ENCODE measurements at regions not wholly inside any gene's neighbourhood (a gene's known extent, or its start where the extent isn't known, plus 50 kb on each side); places are given as distances from the start of the nearest gene placed in this dataset.

DNA sequence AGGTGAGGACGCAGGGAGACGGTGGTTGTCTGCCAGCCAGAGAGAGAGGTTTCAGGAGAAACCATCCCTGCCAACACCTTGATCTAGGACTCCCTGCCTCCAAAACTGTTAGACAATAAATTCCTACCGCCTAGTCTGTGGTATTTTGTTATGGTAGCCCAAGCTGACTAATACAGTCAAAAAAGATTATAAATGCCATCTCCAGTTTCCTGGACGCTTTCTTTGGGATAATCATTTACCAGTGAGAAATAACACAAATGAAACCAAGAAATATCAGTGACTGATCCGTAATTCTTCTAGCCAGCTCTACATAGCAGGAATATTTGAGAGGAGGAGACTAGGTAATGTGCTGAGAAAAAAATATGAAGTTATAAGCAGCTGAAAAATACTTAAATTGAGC lies 707.8 kb upstream of the LMCD1 start:
- peaks cover 12% of the 10 kb centered on the region for H3K4me1 Mint-ChIP-seq (ENCODE audit: low read depth, unreplicated experiment)
- TF ChIP-seq, protein P1, sequence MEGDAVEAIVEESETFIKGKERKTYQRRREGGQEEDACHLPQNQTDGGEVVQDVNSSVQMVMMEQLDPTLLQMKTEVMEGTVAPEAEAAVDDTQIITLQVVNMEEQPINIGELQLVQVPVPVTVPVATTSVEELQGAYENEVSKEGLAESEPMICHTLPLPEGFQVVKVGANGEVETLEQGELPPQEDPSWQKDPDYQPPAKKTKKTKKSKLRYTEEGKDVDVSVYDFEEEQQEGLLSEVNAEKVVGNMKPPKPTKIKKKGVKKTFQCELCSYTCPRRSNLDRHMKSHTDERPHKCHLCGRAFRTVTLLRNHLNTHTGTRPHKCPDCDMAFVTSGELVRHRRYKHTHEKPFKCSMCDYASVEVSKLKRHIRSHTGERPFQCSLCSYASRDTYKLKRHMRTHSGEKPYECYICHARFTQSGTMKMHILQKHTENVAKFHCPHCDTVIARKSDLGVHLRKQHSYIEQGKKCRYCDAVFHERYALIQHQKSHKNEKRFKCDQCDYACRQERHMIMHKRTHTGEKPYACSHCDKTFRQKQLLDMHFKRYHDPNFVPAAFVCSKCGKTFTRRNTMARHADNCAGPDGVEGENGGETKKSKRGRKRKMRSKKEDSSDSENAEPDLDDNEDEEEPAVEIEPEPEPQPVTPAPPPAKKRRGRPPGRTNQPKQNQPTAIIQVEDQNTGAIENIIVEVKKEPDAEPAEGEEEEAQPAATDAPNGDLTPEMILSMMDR (IDR thresholded peaks at IDR 0.05; ENCODE audit: partially characterized antibody, unreplicated experiment) = no peak
- H3K36me3 Mint-ChIP-seq (ENCODE audit: unreplicated experiment) = no peaks in the 10 kb centered on the region
- H3K4me3 Mint-ChIP-seq (ENCODE audit: unreplicated experiment) = no peak overlapping the region
- no peak overlapping the region for H3K27ac Mint-ChIP-seq (ENCODE audit: unreplicated experiment)
- no peaks in the 10 kb centered on the region for H3K9me3 Mint-ChIP-seq (ENCODE audit: unreplicated experiment)
- no peak for DNase-seq
- no peaks in the 10 kb centered on the region for H3K27me3 Mint-ChIP-seq (ENCODE audit: unreplicated experiment)

DNA sequence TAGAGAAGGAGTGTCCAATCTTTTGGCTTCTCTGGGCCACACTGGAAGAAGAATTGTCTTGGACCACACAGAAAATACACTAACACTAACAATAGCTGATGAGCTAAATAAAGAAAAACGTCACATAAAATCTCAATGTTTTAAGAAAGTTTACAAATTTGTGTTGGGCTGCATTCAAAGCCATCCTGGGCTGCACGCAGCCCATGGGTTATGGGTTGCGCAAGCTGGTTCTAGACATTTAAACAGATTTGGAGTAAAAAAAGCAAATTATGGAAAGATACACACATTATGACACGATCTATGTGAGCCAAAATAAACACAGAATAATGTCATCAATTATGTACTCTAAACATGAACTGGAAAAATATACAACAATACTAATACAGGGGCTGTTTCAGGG lies 703.3 kb upstream of the LMCD1 start:
- Mint-ChIP-seq H3K4me3 (ENCODE audit: unreplicated experiment) (no peak overlapping the region), H3K36me3 (ENCODE audit: unreplicated experiment) (no peaks in the 10 kb centered on the region), H3K4me1 (ENCODE audit: low read depth, unreplicated experiment) (peaks cover 14% of the 10 kb centered on the region), H3K27ac (ENCODE audit: unreplicated experiment) (no peak overlapping the region), H3K27me3 (ENCODE audit: unreplicated experiment) (no peaks in the 10 kb centered on the region), H3K9me3 (ENCODE audit: unreplicated experiment) (no peaks in the 10 kb centered on the region)
- TF ChIP-seq, protein P1 (IDR thresholded peaks at IDR 0.05; ENCODE audit: partially characterized antibody, unreplicated experiment) = no peak
- DNase-seq = no peak

DNA sequence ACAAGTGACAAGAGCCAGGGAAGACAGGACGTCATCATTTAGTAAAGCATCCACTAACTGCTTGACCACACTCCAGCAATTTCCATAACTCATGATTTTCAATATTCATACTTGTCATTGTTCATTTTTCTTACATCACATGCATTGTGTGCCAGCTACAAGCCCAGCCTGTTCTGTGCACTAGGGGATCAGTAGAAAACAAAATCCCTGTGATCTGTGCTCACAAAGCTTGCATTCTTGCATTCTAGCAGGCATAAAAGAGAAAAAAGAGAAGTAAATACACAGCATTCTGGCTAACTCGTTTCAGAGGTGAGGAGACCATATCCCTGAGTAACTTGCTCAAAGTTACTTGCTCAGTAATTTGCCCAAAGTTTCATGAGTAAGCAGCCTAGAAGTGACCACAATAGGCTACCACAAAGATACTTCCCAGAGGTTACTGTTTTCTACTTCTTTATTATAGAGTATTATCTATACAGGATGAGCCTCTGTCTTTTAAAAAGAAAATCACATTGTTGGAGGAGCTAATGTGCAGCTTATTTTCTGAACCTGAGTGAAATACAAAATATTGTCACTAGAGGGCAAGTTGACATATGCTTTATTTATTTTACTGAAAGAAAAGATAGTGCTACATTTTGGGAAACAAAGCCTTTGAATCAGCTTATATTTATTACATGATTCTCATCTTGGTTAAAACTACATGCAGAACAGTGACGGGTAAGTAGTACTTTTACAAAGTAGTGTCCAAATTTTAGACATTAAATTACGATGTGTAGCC lies 701.4 kb upstream of the LMCD1 start:
- Mint-ChIP-seq H3K4me1 (ENCODE audit: low read depth, unreplicated experiment) (peaks cover 14% of the 10 kb centered on the region), H3K4me3 (ENCODE audit: unreplicated experiment) (no peak overlapping the region), H3K27ac (ENCODE audit: unreplicated experiment) (no peak overlapping the region), H3K36me3 (ENCODE audit: unreplicated experiment) (no peaks in the 10 kb centered on the region), H3K9me3 (ENCODE audit: unreplicated experiment) (no peaks in the 10 kb centered on the region), H3K27me3 (ENCODE audit: unreplicated experiment) (no peaks in the 10 kb centered on the region)
- TF ChIP-seq, protein P1 (IDR thresholded peaks at IDR 0.05; ENCODE audit: partially characterized antibody, unreplicated experiment) = peak; percentile 56
- DNase-seq = no peak

DNA sequence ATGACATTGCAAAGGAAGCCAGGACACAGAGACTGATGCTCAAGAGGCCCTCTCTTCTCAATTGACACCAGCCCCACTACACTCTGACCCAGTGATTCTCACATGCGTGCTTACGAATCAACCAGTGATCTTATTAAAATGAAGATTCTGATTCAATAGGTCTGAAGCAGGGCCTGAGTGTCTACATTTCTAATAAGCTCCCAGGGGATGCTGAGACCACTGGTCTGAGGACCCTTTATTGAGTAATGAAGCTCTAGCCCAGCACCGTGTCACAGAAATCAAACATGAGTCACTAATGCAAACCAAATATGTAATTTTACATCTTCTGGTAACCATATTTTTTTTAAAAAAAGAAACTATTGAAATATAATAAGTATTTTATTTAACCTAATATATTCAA lies 689.1 kb upstream of the LMCD1 start:
- Mint-ChIP-seq H3K27me3 (ENCODE audit: unreplicated experiment) (no peaks in the 10 kb centered on the region), H3K4me3 (ENCODE audit: unreplicated experiment) (no peak overlapping the region), H3K36me3 (ENCODE audit: unreplicated experiment) (no peaks in the 10 kb centered on the region), H3K4me1 (ENCODE audit: low read depth, unreplicated experiment) (no peaks in the 10 kb centered on the region), H3K27ac (ENCODE audit: unreplicated experiment) (no peak overlapping the region), H3K9me3 (ENCODE audit: unreplicated experiment) (no peaks in the 10 kb centered on the region)
- TF ChIP-seq, protein P1 (IDR thresholded peaks at IDR 0.05; ENCODE audit: partially characterized antibody, unreplicated experiment) = no peak
- no peak for DNase-seq

DNA sequence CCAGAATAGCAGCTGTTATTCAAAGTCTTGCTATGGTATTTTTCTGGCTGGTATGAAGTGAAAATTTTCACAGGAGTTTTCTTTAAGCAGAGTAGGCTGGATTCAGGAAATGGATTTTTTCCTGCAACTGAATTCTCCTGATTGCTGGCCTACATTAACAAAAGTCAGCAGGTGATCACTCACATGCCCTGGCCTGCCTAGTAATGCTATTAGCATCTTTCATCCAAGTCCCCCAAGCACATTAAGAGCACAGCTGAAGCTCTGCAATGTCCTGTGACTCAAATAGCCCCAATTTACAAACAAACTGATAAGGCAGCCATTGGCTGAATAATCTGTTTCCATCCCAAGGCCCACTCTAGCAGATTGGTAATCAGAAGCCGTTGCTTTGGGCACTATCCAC lies 688.3 kb upstream of the LMCD1 start:
- TF ChIP-seq, protein P1 (IDR thresholded peaks at IDR 0.05; ENCODE audit: partially characterized antibody, unreplicated experiment) = no peak
- H3K4me3 Mint-ChIP-seq (ENCODE audit: unreplicated experiment) = no peak overlapping the region
- no peaks in the 10 kb centered on the region for H3K36me3 Mint-ChIP-seq (ENCODE audit: unreplicated experiment)
- H3K4me1 Mint-ChIP-seq (ENCODE audit: low read depth, unreplicated experiment) = no peaks in the 10 kb centered on the region
- no peaks in the 10 kb centered on the region for H3K9me3 Mint-ChIP-seq (ENCODE audit: unreplicated experiment)
- no peak overlapping the region for H3K27ac Mint-ChIP-seq (ENCODE audit: unreplicated experiment)
- DNase-seq = no peak
- H3K27me3 Mint-ChIP-seq (ENCODE audit: unreplicated experiment) = no peaks in the 10 kb centered on the region
